ENCODE measurements at regions not wholly inside any gene's neighbourhood (a gene's known extent, or its start where the extent isn't known, plus 50 kb on each side); places are given as distances from the start of the nearest gene placed in this dataset.
"Not testable (repeated sequence)": the region's sequence is repeated elsewhere in the genome, so short reads cannot be mapped to it uniquely, and the experiment has no call there.

DNA sequence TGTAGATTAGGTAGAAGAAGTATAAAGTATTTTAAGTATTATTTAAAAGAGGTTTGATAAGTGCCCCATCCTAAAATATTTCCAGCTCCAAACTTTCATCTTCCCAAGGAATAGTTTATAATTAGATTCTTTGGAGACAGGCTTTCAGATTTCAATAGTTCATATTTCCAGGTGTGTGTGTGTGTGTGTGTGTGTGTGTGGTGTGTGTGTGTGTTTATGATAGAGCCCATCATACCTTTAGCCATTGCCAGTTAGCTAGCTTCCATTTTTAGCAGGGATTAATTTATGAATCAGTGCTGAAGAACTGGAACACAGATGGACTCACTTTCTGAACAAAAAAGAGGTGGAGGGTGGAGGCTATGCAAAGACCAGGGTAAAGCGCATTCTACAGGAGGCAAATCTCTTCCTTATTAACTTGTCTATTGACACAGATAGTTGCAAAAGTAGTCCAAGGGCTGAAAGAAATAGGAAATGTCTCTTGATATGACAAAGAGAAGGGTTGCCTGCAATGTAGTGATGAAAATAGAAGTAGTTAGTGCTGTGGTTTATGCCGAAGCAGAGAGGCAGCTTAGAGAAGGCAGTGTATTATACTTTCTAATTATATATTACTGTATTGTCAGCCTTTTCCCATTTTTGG, 301.1 kb downstream of the MAN2A1 start:
- no peak for DNase-seq (ENCODE audit: low spot score)

DNA sequence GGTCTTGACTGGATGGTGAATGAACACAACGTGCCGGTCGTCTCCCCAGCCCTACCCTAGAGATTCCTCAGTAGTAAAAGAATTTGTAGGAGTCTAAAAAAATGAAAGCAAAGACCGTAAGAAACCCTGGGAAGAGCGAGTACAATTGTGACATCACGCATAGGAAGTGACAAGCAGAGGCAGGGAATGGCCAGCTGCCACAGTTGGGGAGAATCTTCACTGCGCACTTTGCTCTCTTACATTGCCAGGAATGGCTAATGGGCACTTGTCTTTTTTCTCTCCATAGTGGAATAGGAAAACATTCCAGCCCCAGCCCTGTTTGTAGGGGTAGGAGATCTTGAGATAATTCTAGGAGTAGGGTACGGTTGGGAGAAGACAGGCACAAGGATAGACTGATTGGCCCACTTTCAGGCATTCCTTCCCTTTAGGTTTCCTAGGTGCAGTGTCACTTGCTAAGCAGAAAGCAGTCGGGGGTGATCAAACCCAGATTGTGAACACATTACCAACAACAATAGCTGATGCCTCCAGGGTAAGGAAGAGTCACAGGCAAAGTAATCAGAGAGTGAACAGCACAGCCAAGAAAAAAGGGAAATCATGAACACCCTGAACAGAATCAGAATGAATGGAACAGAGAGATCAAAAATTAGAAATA, 302.7 kb downstream of the MAN2A1 start:
- no peak for DNase-seq (ENCODE audit: low spot score)

DNA sequence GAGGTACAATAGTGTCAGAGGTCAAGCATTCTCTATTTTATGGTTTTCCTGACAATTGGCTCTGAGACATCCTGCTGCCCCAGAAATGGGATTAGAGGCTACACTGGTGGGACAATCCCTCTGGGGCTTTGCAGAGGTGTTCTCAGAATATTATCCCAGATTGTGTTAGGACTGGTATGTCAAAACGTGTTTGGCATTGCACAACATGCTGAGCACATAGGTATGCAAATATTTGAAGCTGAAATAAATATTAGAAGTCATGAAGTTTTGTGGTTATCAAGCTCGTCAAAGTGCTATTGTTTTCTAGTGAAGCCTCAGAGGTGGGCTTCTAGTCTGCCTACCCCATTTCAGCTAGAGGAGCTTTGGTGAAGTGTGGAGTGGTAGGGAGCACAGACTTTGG, 304.4 kb downstream of the MAN2A1 start:
- no peak for DNase-seq (ENCODE audit: low spot score)

DNA sequence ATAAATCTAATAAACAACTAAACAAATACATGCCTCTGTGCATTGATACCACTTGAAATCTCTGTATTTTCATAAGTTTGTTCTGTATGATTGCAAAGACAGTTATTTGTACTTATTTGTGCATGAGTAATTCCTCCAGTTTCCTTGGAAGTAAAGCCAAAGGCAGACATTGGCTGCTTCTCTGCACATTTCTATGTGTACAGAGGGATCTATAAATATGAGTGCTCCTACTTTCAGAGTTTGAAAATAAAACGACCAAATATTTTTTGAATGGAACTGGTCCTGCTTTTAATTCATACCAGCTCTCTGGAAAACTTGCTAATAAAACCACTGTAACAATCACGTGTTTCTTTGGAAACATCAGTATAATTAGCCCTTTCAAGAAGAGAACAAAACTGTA, 306.5 kb downstream of the MAN2A1 start:
- DNase-seq (ENCODE audit: low spot score) = no peak

DNA sequence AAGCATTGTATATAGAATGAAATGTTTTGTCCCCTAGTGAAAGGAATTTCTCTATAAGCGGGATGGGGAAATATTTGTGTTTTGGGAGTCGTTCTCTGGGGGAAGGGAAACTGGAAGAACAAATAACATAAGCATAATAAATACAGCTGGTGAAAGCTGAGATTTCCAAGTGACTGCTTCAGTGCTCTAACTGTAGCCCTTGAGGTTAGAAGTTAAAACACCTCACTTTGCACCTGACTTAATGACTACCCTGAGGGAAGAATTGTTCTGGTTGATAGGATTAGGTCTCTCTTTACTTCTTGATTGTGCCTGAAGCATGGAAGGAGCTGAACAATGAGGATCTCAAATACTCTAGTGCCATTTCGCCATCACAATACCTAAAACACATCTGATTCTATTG, 307.4 kb downstream of the MAN2A1 start:
- no peak for DNase-seq (ENCODE audit: low spot score)

DNA sequence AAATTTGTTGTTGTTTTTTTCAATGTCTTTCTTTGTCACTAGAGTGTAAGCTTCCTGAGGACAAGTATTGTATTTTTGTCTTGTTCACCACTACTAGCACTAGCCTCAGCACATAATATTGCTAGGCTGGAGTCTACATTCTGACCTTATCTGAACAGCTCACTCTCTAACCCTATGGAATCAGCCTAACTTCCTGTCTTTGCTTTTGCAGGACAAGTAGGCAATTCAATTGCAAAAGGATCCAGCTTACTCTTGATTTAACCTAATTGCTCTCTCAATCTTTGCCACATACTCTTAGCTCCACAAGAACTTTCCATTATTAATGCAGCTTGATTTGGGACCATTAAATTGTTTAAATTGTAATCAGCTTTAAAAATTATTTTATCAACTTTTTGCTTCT, 308.5 kb downstream of the MAN2A1 start:
- DNase-seq (ENCODE audit: low spot score) = no peak

DNA sequence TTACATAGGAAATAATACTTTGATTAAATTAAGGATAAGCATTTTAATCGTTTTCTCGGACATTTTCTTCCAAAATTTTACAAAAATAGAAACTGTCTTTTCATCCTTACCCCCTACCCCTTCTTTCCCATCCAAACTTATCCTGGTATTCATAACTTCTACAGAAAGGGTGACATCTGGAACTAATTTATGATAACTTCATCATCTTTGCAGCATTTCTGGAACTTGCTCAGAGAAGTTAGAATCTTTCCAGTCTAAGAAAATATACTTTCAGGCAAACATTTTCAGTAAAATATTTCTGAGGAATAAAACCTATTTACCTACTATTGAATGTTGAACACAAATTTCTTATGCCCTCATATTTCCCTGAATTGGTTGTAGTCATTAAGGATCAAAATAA, 309.0 kb downstream of the MAN2A1 start:
- no peak for DNase-seq (ENCODE audit: low spot score)

DNA sequence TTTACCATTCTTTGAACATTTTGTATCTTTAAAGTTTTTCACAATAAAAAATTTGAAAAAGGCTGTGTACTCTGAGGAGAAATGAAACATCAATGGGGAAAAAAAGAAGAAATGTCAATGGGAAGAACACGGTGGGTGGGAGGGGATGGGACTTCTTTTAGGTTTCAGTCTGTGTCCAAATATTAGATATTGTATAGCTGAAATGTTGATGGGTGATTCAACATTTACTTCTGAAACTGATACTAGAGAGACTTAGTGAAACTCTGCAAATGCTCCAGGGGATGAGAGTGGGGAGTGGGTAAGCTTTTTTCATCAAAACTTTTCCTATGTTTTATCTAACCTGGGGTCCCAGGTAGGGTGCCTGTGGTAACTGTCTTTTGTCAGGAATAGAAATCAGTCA, 311.9 kb downstream of the MAN2A1 start:
- no peak for DNase-seq (ENCODE audit: low spot score)

DNA sequence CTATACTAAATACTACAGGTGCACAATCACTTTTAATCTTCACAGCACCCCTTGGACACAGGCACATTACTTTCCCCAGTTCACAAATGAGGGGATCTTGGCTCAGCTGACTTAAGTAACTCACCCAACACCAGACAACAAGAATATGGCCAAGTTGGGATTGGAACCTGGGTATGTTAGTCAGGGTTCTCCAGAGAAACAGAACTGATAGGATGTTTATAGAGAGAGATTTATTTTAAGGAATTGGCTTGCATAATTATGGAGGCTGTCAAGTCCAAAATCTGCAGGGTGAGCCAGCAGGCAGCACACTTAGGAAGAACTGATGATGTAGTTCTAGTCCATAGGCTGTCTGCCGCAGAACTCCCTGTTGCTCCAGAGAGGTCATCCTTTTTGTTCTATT, 312.9 kb downstream of the MAN2A1 start:
- DNase-seq (ENCODE audit: low spot score) = no peak

DNA sequence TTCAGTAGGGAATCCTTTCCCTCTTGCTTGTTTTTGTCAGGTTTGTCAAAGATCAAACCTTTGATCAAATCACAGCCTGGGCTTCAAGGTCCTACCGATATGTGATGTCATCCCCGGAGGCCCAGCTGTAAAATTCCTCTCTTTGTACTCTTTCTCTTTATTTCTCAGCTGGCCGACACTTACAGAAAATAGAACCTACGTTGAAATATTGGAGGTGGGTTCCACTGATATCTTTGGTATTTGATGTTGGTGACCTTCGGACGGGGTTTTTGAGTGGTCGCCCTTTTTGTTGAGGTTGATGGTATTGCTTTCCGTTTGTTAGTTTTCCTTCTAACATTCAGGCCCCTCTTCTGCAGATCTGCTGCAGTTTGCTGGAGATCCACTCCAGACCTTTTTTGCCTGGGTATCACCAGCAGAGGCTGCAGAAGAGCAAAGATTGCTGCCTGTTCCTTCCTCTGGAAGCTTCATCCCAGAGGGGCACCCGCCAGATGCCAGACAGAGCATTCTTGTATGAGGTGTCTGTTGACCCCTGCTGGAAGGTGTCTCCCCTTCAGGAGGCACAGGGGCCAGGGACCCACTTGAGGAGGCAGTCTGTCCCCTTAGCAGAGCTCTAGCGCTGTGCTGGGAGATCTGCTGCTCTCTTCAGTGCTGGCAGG, 316.3 kb downstream of the MAN2A1 start:
- DNase-seq (ENCODE audit: low spot score) = not testable (repeated sequence)

DNA sequence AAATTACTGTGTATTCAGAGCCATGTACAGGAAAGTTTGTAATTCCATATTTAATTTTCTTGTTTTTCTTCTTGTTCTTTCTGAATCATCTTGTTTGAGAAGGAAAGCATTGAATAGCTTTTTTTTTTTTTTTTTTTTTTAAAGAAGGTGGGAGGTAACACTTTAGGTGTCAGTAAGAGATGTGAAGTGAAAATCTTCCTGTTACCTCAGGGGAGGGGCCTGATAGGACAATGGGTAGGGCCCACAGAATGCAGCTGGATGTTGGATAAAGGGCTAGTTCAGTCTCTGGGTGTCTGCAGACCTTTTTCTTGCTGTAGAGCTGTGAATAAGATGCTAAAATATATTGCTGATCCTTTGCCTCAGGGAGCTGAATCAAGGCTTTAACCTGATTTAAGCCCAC, 317.4 kb downstream of the MAN2A1 start:
- DNase-seq (ENCODE audit: low spot score) = no peak

DNA sequence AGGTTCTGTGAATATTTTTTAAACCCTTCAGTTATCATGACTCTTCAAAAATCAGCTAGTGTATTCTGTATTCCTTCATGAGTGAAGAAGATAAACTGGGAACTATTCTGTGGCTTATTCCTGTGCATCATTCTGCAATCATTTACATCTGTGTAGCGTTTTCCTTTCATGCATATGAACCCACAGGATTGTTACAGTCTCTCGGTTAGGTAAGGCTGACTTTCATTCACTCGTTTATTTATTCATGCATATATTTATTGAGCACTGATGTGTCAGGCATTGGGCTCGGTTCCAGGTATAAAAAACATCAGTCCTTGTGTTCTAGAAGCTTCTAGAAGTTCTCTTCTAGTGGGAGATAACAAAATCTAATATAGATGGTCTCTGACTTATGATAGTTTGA, 318.4 kb downstream of the MAN2A1 start:
- DNase-seq (ENCODE audit: low spot score) = no peak

DNA sequence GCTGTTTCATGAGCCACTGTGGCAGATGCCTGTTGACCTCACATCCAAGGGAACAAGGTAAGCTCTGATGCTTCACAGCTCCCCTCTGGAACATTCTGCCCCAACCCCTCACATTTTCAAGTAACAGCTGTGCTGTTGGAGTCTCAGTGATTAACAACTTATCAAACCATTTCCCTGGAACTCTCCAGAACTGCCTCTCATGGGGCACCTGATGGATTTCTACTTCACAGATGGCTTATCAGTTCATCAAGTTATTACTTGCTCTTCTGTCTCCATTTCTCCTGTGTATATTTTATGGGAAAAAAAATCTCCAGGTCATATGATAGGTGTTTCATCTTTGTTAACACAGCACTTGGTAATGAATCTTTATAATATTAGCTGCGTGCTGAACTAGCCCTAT, 322.4 kb downstream of the MAN2A1 start:
- DNase-seq (ENCODE audit: low spot score) = no peak

DNA sequence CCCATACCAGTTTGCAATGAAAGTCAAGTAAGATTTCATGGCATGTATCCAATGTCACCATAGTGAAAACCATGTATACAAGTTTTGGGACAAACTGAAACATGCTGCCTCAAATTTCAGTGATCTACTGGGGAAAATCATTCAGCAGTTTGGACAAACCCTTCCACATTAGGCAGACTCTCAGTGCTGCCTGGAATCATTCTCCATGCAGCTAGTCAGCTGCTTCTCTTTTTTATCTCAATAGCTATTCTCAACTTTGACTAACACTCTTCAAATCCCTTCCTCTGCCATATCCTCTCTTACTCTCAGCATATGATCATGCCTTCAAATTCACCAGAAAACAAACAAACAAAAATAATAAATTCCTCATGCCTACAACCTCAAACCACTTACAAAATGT, 323.3 kb downstream of the MAN2A1 start:
- DNase-seq (ENCODE audit: low spot score) = no peak

DNA sequence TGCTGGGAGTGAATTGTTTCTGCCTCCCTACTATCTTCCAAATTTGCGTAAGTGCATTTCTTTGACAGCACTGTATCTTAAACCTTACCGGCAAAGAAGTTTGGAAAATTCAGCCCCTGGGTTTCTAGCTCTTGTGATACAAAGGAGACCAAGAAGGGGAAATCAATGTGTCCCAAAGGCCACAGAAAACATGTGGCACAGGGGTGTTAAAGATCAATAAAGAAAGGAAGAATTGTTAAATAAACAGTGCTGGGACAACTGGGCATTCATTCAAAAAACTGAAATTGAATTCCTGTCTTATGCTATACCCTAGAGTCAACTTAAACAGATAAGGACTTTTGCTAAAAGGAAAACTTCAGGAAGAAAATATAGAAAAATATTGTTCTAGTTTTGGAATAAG, 328.1 kb downstream of the MAN2A1 start:
- no peak for DNase-seq (ENCODE audit: low spot score)

DNA sequence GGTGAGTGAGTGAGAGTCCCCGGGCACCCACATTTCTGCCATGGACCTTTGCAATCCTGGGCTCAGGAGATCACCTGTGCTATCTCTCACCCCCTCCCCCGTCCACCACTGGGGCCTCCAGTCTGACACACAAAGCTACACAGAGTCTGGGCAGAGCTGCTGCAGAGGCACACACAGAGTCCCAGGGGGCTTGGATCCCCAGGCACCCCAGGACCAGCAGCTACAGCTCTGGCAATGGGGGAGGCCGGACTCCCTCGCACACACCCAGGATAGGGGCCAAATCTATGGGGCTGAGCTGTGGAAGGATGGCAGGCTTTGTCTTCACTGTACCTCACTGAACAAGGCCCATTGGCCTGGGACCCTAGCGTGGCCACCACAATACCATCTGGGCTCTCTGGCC, 328.8 kb downstream of the MAN2A1 start:
- DNase-seq (ENCODE audit: low spot score) = no peak

DNA sequence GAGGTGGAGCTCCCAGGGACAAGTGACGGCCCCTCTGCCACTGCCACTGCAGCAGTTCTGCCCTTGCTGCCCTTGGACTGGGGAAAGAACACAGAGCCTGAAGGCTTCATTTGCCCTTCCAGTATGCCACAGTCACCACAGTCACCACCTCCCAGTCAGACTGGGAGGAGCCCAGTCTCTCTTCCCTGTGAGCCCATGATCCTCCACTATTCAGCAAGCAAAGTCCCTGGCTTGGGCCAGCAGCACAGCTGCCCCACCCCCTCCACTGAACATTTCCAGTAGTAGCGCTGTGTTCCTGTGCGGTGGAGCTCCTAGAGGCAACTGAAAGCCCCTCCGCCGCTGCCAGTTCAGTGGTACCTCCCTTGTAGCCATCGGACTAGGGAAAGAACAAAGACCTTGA, 329.4 kb downstream of the MAN2A1 start:
- DNase-seq (ENCODE audit: low spot score) = no peak

DNA sequence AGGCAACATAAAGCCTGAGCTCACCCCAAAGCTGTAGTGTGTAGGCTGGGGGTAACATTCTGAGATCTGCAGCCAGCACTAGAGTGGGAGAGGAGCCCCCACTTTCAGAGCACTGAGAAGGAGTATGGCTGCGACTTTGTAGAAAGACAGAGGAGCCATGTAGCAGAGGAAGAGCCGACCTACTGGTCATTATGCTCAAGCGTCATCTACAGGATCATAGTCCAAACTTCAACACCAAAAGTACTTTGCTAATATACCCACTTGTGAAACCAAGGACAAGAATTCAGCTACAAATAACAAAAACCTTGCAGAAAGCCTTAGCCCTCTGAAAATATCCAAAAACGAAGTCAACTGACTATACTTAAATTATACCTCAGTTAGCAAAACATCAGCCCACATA, 330.1 kb downstream of the MAN2A1 start:
- DNase-seq (ENCODE audit: low spot score) = no peak

DNA sequence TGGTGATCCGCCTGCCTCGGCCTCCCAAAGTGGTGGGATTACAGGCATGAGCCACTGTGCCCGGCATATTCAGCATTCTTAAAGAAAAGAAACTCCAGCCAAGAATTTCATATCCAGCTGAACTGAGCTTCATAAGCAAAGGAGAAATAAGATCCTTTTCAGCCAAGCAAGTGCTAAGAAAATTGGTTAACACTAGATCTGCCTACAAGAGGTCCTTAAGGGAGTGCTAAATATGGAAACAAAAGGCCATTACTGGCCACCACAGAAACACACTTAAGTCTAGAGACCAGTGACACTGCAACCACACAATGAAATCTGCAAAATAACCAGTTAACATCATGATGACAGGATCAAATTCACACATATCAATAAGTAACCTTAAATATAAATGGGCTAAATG, 331.5 kb downstream of the MAN2A1 start:
- DNase-seq (ENCODE audit: low spot score) = no peak

DNA sequence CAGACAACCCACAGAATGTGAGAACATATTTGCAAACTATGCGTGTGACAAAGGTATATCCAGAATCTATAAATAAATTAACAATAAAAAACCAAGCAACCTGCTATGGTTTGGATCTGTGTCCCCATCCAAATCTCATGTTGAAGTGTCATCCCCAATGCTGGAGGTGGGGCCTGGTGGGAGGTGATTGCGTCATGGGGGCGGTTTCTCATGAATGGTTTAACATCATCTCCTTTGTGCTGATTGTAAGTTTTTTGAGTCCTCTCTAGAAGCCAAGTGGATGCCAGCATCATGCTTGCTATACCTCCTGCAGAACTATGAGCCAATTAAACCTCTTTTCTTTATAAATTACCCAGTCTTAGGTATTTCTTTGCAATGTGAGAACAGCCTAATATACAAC, 335.4 kb downstream of the MAN2A1 start:
- DNase-seq (ENCODE audit: low spot score) = no peak

DNA sequence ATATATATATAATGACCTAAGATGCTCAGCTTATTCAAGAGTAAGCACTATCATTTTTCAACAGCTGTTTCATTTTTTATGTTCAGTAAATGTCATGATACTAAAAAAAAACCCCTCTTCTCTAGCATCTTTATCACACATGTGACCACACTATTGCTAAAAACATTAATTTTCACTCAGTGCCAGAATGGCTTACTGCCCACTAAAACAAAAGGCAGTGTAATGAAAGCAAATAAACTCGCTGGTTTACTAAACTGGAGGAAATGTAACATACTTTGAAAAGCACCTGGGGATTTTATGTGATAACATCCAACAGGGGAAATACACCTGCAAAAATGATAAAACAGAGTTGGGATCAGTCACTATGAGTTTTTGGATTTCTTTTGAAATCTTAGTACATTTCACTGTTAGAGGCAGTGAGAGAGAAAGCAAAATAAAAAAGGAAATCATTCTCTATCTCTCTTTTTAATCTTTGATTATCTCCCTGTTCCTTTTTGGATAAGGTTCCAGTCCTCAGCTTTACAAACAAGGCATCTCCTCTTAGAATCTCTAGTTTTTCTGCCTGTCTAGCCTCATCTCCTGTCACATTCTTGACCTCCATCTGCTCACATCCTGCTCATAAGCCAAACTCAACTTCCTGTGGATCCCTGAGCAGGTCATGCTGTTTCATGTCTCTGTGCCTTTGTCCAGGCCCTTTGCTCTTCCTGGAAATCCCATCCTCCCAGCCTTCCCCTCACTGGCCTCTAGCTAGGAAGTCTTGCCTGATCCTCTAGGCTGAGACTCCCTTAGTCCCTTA, 338.0 kb downstream of the MAN2A1 start:
- DNase-seq (ENCODE audit: low spot score) = no peak

DNA sequence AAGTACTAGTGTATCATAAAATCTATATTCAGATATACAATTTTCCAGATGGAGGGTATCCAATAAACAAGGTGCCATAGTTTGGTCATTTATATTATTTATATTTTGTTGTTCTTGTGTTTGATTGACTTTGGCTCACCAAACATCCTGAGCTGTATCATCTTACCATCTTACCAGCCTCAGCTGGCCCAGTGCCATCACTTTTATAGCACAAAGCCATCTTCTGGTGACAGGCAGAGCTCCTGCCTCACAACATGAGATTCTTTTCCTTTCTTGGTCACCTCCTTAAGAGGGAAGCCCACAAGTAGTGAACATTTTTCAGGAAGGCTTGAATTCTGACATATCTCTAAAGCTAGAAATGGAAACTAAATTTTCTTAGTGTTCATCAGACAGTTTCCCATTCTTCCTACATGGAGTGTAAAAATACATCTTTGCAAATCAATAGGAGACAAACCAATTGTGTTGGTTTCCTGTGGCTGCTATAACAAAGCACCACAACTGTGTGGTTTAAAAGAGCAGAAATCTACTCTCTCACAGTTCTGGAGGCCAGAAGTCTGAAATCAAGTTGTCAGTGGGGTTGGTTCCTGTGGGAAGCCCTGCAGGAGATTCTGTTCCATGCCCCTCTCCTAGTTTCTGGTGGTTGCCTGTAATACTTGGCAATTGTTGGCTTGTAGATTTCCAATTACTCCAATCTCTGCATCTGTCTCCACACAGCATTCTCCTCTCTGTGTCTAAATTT, 341.8 kb downstream of the MAN2A1 start:
- no peak for DNase-seq (ENCODE audit: low spot score)

All from kidney capillary endothelial cell (primary cell).